ENCODE measurements at regions not wholly inside any gene's neighbourhood (a gene's known extent, or its start where the extent isn't known, plus 50 kb on each side); places are given as distances from the start of the nearest gene placed in this dataset.

- H3K79me2 ChIP-seq (ENCODE audit: insufficient read depth, low read length) = no peaks in the 10 kb centered on the region
- peak overlapping the region; percentile 82 for H2AFZ ChIP-seq (ENCODE audit: low read depth, low read length, poor library complexity, severe bottlenecking)
- ATAC-seq (no peak), DNase-seq (ENCODE audit: low read depth, low spot score) (no peak)
- H4K20me1 ChIP-seq (ENCODE audit: insufficient read depth) = no peaks in the 10 kb centered on the region
- no peaks in the 10 kb centered on the region; the same call in 1 of the 2 replicates for H3K9me2 ChIP-seq (ENCODE audit: insufficient read depth)
- H3K36me3 ChIP-seq (ENCODE audit: control insufficient read depth in 1 of 2, insufficient read depth in 2 of 2, low read length in 2 of 2) = no peaks in the 10 kb centered on the region
- no peak for TF ChIP-seq JUND (IDR thresholded peaks at IDR 0.05)
- TF ChIP-seq ATF3 (IDR thresholded peaks at IDR 0.05) = no peak
- TF ChIP-seq POLR2A (IDR thresholded peaks at IDR 0.05; ENCODE audit: borderline replicate concordance, extremely low read depth, insufficient read depth, insufficient read length) = no peak
- BruUV-seq (replicated peaks) = no TSS peak
- H3K9ac ChIP-seq (ENCODE audit: low read length) = no peak overlapping the region
- H3K27me3 ChIP-seq (ENCODE audit: insufficient read depth, low read length) = no peaks in the 10 kb centered on the region
- H3K27ac ChIP-seq (ENCODE audit: low read depth, low read length) = no peak overlapping the region
- CTCF ChIA-PET = interaction anchor here (1.3 to 1.7 kb wide), 3 partner anchors 10 to 136 kb away, joined by 3 to 5 read pairs (median 5); no protein-coding TSS in a partner anchor
- POLR2A ChIA-PET = no interaction called here
- peaks cover 0 to 7% of the 10 kb centered on the region in 2 experiments; a peak in 1 of 4 replicates for H3K4me1 ChIP-seq (ENCODE audit: control insufficient read depth in 1 of 2, insufficient read depth in 2 of 2, low read length in 2 of 2)
- H3K4me2 ChIP-seq (ENCODE audit: low read length) = no peak overlapping the region
- RAD21 ChIA-PET (ENCODE audit: low non-redundant PET in 1 of 2, low total read pairs in 2 of 2, uncharacterized antibody in 2 of 2, unreplicated experiment in 2 of 2) = no interaction called here
- intact Hi-C loops (cut with micrococcal nuclease) = no loop called here
- H3K4me3 ChIP-seq (replicated peaks in 1 of 2; ENCODE audit: low read depth in 1 of 2, low read length in 2 of 2) = no peak overlapping the region
- H3K9me3 ChIP-seq (ENCODE audit: control insufficient read depth in 1 of 2, insufficient read depth in 1 of 2, low read depth in 1 of 2, low read length in 2 of 2) = no peaks in the 10 kb centered on the region
Observed at GRCh38 chr11:11163669-11164333, 189.2 kb downstream of the CSNK2A3 start.

- no peak overlapping the region for H3K9ac ChIP-seq (ENCODE audit: low read length)
- DNase-seq (ENCODE audit: low read depth, low spot score) (peak; percentile 10), ATAC-seq (peak; percentile 96)
- no peaks in the 10 kb centered on the region for H3K9me3 ChIP-seq (ENCODE audit: control insufficient read depth in 1 of 2, insufficient read depth in 1 of 2, low read depth in 1 of 2, low read length in 2 of 2)
- H3K27me3 ChIP-seq (ENCODE audit: insufficient read depth, low read length) = no peaks in the 10 kb centered on the region
- H3K4me1 ChIP-seq (ENCODE audit: control insufficient read depth in 1 of 2, insufficient read depth in 2 of 2, low read length in 2 of 2) = peaks cover 0 to 7% of the 10 kb centered on the region in 2 experiments; a peak in 1 of 4 replicates
- H4K20me1 ChIP-seq (ENCODE audit: insufficient read depth) = no peaks in the 10 kb centered on the region
- intact Hi-C loops (cut with micrococcal nuclease) = no loop called here
- POLR2A ChIA-PET = no interaction called here
- no peaks in the 10 kb centered on the region for H3K36me3 ChIP-seq (ENCODE audit: control insufficient read depth in 1 of 2, insufficient read depth in 2 of 2, low read length in 2 of 2)
- no peak overlapping the region for H3K27ac ChIP-seq (ENCODE audit: low read depth, low read length)
- H3K9me2 ChIP-seq (ENCODE audit: insufficient read depth) = no peaks in the 10 kb centered on the region; the same call in 1 of the 2 replicates
- H3K4me2 ChIP-seq (ENCODE audit: low read length) = no peak overlapping the region
- RAD21 ChIA-PET (ENCODE audit: low non-redundant PET in 1 of 2, low total read pairs in 2 of 2, uncharacterized antibody in 2 of 2, unreplicated experiment in 2 of 2) = no interaction called here
- BruUV-seq (replicated peaks) = no TSS peak
- no peaks in the 10 kb centered on the region for H3K79me2 ChIP-seq (ENCODE audit: insufficient read depth, low read length)
- no peak for TF ChIP-seq ATF3 (IDR thresholded peaks at IDR 0.05)
- no peak for TF ChIP-seq SP1 (IDR thresholded peaks at IDR 0.05; ENCODE audit: low read depth)
- TF ChIP-seq CBX3 (IDR thresholded peaks at IDR 0.05; ENCODE audit: low read depth) = peak; percentile 36; the same call in 1 of the 2 replicates
- TF ChIP-seq CTCF (IDR thresholded peaks at IDR 0.05 in 2 of 3, conservative IDR thresholded peaks at IDR 0.05 in 1 of 3; ENCODE audit: borderline replicate concordance in 1 of 3, insufficient read depth in 1 of 3, low read depth in 2 of 3, low read length in 2 of 3) = peak in 2 of 3 experiments; percentile 39 to 42; a peak in 3 of 6 replicates
- peak; percentile 84 for TF ChIP-seq MAX (IDR thresholded peaks at IDR 0.05)
- H3K4me3 ChIP-seq (replicated peaks in 1 of 2; ENCODE audit: low read depth in 1 of 2, low read length in 2 of 2) = no peak overlapping the region
- CTCF ChIA-PET = interaction anchor here (1.1 to 1.7 kb wide), 4 partner anchors 8 to 135 kb away, joined by 3 to 5 read pairs (median 4); no protein-coding TSS in a partner anchor
- H2AFZ ChIP-seq (ENCODE audit: low read depth, low read length, poor library complexity, severe bottlenecking) = peak overlapping the region; percentile 82
Observed at GRCh38 chr11:11163236-11163635, 189.8 kb downstream of the CSNK2A3 start.

All from HCT116 (cell line).